Upper lobe of right lung (tissue), 1 donor: ENCODE measurements at regions not wholly inside any gene's neighbourhood (a gene's known extent, or its start where the extent isn't known, plus 50 kb on each side); places are given as distances from the start of the nearest gene placed in this dataset.

ENCODE experiments used
- ATAC-seq: fragments of 200-7000 bp; cut with Tn5 transposase; one replicate; pipeline ENCODE4 v1.9.1; 2020; ENCODE audit warnings: mild to moderate bottlenecking, moderate library complexity
- DNase-seq: peaks from one replicate; pipeline ENCODE4 v3.0.0-alpha.2; 2020
- H3K27ac ChIP-seq: fragments of 200-600 bp; one replicate; pipeline ENCODE4 v1.8.0; 2022
- H3K27me3 ChIP-seq: fragments of 200-600 bp; one replicate; pipeline ENCODE4 v1.8.0; 2022; ENCODE audit warnings: mild to moderate bottlenecking
- H3K36me3 ChIP-seq: fragments of 200-600 bp; one replicate; pipeline ENCODE4 v1.8.0; 2022
- H3K4me1 ChIP-seq: fragments of 200-600 bp; one replicate; pipeline ENCODE4 v1.8.0; 2022
- H3K4me3 ChIP-seq: fragments of 200-600 bp; one replicate; pipeline ENCODE4 v1.8.0; 2022; ENCODE audit warnings: mild to moderate bottlenecking
- H3K9me3 ChIP-seq: fragments of 200-600 bp; one replicate; pipeline ENCODE4 v1.8.0; 2022
- CTCF ChIP-seq: fragments of 200-600 bp; IDR thresholded peaks from one replicate; pipeline ENCODE4 v1.8.0; 2022; ENCODE audit warnings: antibody characterized with exemption
- intact Hi-C: fragments of 100-400 bp; cut with DNase I; formaldehyde crosslinking; loops from one replicate; pipeline ENCODE4 v1.11.0; 2022
- donor health status: DM: no; HTN: yes; CAD: no; lungs with severe emphysema.

GRCh38 chr5:130992095-130992494 is 173.0 kb downstream of the HINT1 start:
- Histone ChIP-seq H3K36me3 (no peaks in the 10 kb centered on the region), H3K27ac (no peak overlapping the region), H3K4me1 (no peaks in the 10 kb centered on the region), H3K4me3 (no peak overlapping the region), H3K27me3 (no peaks in the 10 kb centered on the region), H3K9me3 (no peaks in the 10 kb centered on the region)
- ATAC-seq (no peak), DNase-seq (no peak)
- no peak for TF ChIP-seq CTCF
- intact Hi-C loops, result no loop called here

- intact Hi-C loops, result no loop called here
- DNase-seq (no peak), ATAC-seq (no peak)
- no peak overlapping the region for H3K4me3 ChIP-seq
- no peaks in the 10 kb centered on the region for H3K4me1 ChIP-seq
- H3K27ac ChIP-seq, result no peak overlapping the region
- no peak for TF ChIP-seq CTCF
- H3K9me3 ChIP-seq, result no peaks in the 10 kb centered on the region
- H3K27me3 ChIP-seq, result no peaks in the 10 kb centered on the region
- H3K36me3 ChIP-seq, result no peaks in the 10 kb centered on the region
Measured at GRCh38 chr5:130985776-130986175, 179.3 kb downstream of the HINT1 start.

GRCh38 chr5:130981663-130982062 is 183.4 kb downstream of the HINT1 start:
- H3K9me3 ChIP-seq, result no peaks in the 10 kb centered on the region
- DNase-seq (no peak), ATAC-seq (no peak)
- H3K27ac ChIP-seq, result no peak overlapping the region
- intact Hi-C loops, result no loop called here
- no peaks in the 10 kb centered on the region for H3K36me3 ChIP-seq
- no peak overlapping the region for H3K4me3 ChIP-seq
- no peak for TF ChIP-seq CTCF
- no peaks in the 10 kb centered on the region for H3K27me3 ChIP-seq
- no peaks in the 10 kb centered on the region for H3K4me1 ChIP-seq

- TF ChIP-seq CTCF, result no peak
- no peaks in the 10 kb centered on the region for H3K36me3 ChIP-seq
- intact Hi-C loops, result no loop called here
- H3K27ac ChIP-seq, result no peak overlapping the region
- ATAC-seq, result no peak
- H3K27me3 ChIP-seq, result no peaks in the 10 kb centered on the region
- H3K4me1 ChIP-seq, result no peaks in the 10 kb centered on the region
- no peak for DNase-seq
- H3K9me3 ChIP-seq, result no peaks in the 10 kb centered on the region
- no peak overlapping the region for H3K4me3 ChIP-seq
Measured at GRCh38 chr5:130978475-130978874, 186.6 kb downstream of the HINT1 start.

- Histone ChIP-seq H3K9me3 (no peaks in the 10 kb centered on the region), H3K27me3 (no peaks in the 10 kb centered on the region), H3K36me3 (no peaks in the 10 kb centered on the region), H3K27ac (no peak overlapping the region), H3K4me1 (no peaks in the 10 kb centered on the region), H3K4me3 (no peak overlapping the region)
- ATAC-seq (no peak), DNase-seq (no peak)
- no peak for TF ChIP-seq CTCF
- intact Hi-C loops, result no loop called here
Measured at GRCh38 chr5:130976493-130976892, 188.6 kb downstream of the HINT1 start.

GRCh38 chr5:130975847-130976246 is 189.2 kb downstream of the HINT1 start:
- DNase-seq (no peak), ATAC-seq (no peak)
- intact Hi-C loops, result no loop called here
- no peaks in the 10 kb centered on the region for H3K36me3 ChIP-seq
- H3K9me3 ChIP-seq, result no peaks in the 10 kb centered on the region
- H3K27ac ChIP-seq, result no peak overlapping the region
- no peak overlapping the region for H3K4me3 ChIP-seq
- no peaks in the 10 kb centered on the region for H3K27me3 ChIP-seq
- no peak for TF ChIP-seq CTCF
- no peaks in the 10 kb centered on the region for H3K4me1 ChIP-seq
